ENCODE measurements at regions not wholly inside any gene's neighbourhood (a gene's known extent, or its start where the extent isn't known, plus 50 kb on each side); places are given as distances from the start of the nearest gene placed in this dataset.

GRCh38 chr3:23068016-23068728, 135.0 kb upstream of the UBE2E2 start:
- no peak for DNase-seq
- H4K8ac ChIP-seq (ENCODE audit: low read depth, low read length) = no peak overlapping the region
- no peaks in the 10 kb centered on the region for H3K27me3 ChIP-seq (ENCODE audit: insufficient read depth, low read length)
- H3K27ac ChIP-seq (ENCODE audit: low read depth, low read length) = no peak overlapping the region
- H3K4me3 ChIP-seq (ENCODE audit: low read depth, low read length) = no peak overlapping the region
- no peak overlapping the region for H2BK12ac ChIP-seq (ENCODE audit: low read length)
- H3K4me2 ChIP-seq (ENCODE audit: low read length) = no peak overlapping the region
- no CpG with 5 or more reads among the region's 4 CpGs for WGBS (ENCODE audit: extremely low coverage, insufficient coverage, insufficient read length)
- H3K79me2 ChIP-seq (ENCODE audit: control insufficient read depth, insufficient read depth, low read length, poor library complexity) = no peaks in the 10 kb centered on the region
- H3K14ac ChIP-seq (ENCODE audit: low read length) = no peak overlapping the region
- peaks cover 5% of the 10 kb centered on the region in 2 experiments for H3K4me1 ChIP-seq (ENCODE audit: control insufficient read depth in 1 of 2, insufficient read depth in 2 of 2, low read length in 2 of 2)
- no peak overlapping the region for H2AK5ac ChIP-seq (ENCODE audit: low read length)
- no peak overlapping the region for H3K23ac ChIP-seq (ENCODE audit: low read length)
- H3K36me3 ChIP-seq (ENCODE audit: control insufficient read depth in 1 of 2, insufficient read depth in 2 of 2, low read length in 2 of 2) = no peaks in the 10 kb centered on the region
- no peak overlapping the region for H3K18ac ChIP-seq (ENCODE audit: low read length)
- no peak overlapping the region for H3K4ac ChIP-seq (ENCODE audit: low read depth, low read length)
- H2BK5ac ChIP-seq (ENCODE audit: low read depth, low read length, poor library complexity) = no peak overlapping the region
- no peak overlapping the region for H4K91ac ChIP-seq (ENCODE audit: low read depth, low read length)
- no peak overlapping the region for H3K9ac ChIP-seq (ENCODE audit: low read length)
- no peak overlapping the region for H2BK120ac ChIP-seq (ENCODE audit: insufficient read depth, low read length, poor library complexity)
- H3K79me1 ChIP-seq (ENCODE audit: low read length) = no peaks in the 10 kb centered on the region
- no peak overlapping the region for H2AFZ ChIP-seq (ENCODE audit: insufficient read depth, low read length, poor library complexity)
- no peaks in the 10 kb centered on the region for H3K9me3 ChIP-seq (ENCODE audit: insufficient read depth, low read depth, low read length)
- H4K12ac ChIP-seq (ENCODE audit: low read depth, low read length) = no peak overlapping the region

GRCh38 chr3:23071296-23071695, 131.8 kb upstream of the UBE2E2 start:
- no peak overlapping the region for H3K18ac ChIP-seq (ENCODE audit: low read length)
- no peak overlapping the region for H4K12ac ChIP-seq (ENCODE audit: low read depth, low read length)
- no peak overlapping the region for H2BK5ac ChIP-seq (ENCODE audit: low read depth, low read length, poor library complexity)
- no peaks in the 10 kb centered on the region for H3K27me3 ChIP-seq (ENCODE audit: insufficient read depth, low read length)
- no peak overlapping the region for H3K9ac ChIP-seq (ENCODE audit: low read length)
- no peaks in the 10 kb centered on the region for H3K36me3 ChIP-seq (ENCODE audit: control insufficient read depth in 1 of 2, insufficient read depth in 2 of 2, low read length in 2 of 2)
- H3K14ac ChIP-seq (ENCODE audit: low read length) = no peak overlapping the region
- no peak overlapping the region for H3K4me2 ChIP-seq (ENCODE audit: low read length)
- no peaks in the 10 kb centered on the region for H3K79me2 ChIP-seq (ENCODE audit: control insufficient read depth, insufficient read depth, low read length, poor library complexity)
- no peak overlapping the region for H3K4ac ChIP-seq (ENCODE audit: low read depth, low read length)
- H3K4me3 ChIP-seq (ENCODE audit: low read depth, low read length) = no peak overlapping the region
- H2AK5ac ChIP-seq (ENCODE audit: low read length) = no peak overlapping the region
- peaks cover 5% of the 10 kb centered on the region in 2 experiments for H3K4me1 ChIP-seq (ENCODE audit: control insufficient read depth in 1 of 2, insufficient read depth in 2 of 2, low read length in 2 of 2)
- no peak overlapping the region for H2BK12ac ChIP-seq (ENCODE audit: low read length)
- H3K9me3 ChIP-seq (ENCODE audit: insufficient read depth, low read depth, low read length) = no peaks in the 10 kb centered on the region
- DNase-seq = no peak
- H4K8ac ChIP-seq (ENCODE audit: low read depth, low read length) = no peak overlapping the region
- no CpG with 5 or more reads among the region's 2 CpGs for WGBS (ENCODE audit: extremely low coverage, insufficient coverage, insufficient read length)
- H3K79me1 ChIP-seq (ENCODE audit: low read length) = no peaks in the 10 kb centered on the region
- no peak overlapping the region for H2AFZ ChIP-seq (ENCODE audit: insufficient read depth, low read length, poor library complexity)
- H3K23ac ChIP-seq (ENCODE audit: low read length) = no peak overlapping the region
- H4K91ac ChIP-seq (ENCODE audit: low read depth, low read length) = no peak overlapping the region
- no peak overlapping the region for H3K27ac ChIP-seq (ENCODE audit: low read depth, low read length)
- H2BK120ac ChIP-seq (ENCODE audit: insufficient read depth, low read length, poor library complexity) = no peak overlapping the region

- Histone ChIP-seq H4K12ac (ENCODE audit: low read depth, low read length) (no peak overlapping the region), H2AK5ac (ENCODE audit: low read length) (no peak overlapping the region), H3K18ac (ENCODE audit: low read length) (no peak overlapping the region), H3K4me2 (ENCODE audit: low read length) (no peak overlapping the region), H3K36me3 (ENCODE audit: control insufficient read depth in 1 of 2, insufficient read depth in 2 of 2, low read length in 2 of 2) (no peaks in the 10 kb centered on the region), H4K91ac (ENCODE audit: low read depth, low read length) (no peak overlapping the region), H3K4me3 (ENCODE audit: low read depth, low read length) (no peak overlapping the region), H3K4ac (ENCODE audit: low read depth, low read length) (no peak overlapping the region), H3K79me2 (ENCODE audit: control insufficient read depth, insufficient read depth, low read length, poor library complexity) (no peaks in the 10 kb centered on the region), H2BK120ac (ENCODE audit: insufficient read depth, low read length, poor library complexity) (no peak overlapping the region), H3K14ac (ENCODE audit: low read length) (no peak overlapping the region), H3K27me3 (ENCODE audit: insufficient read depth, low read length) (no peaks in the 10 kb centered on the region), H2AFZ (ENCODE audit: insufficient read depth, low read length, poor library complexity) (no peak overlapping the region), H3K23ac (ENCODE audit: low read length) (no peak overlapping the region), H3K4me1 (ENCODE audit: control insufficient read depth in 1 of 2, insufficient read depth in 2 of 2, low read length in 2 of 2) (peaks cover 5% of the 10 kb centered on the region in 2 experiments), H4K8ac (ENCODE audit: low read depth, low read length) (no peak overlapping the region), H3K79me1 (ENCODE audit: low read length) (no peaks in the 10 kb centered on the region), H3K9ac (ENCODE audit: low read length) (no peak overlapping the region), H2BK5ac (ENCODE audit: low read depth, low read length, poor library complexity) (no peak overlapping the region), H3K27ac (ENCODE audit: low read depth, low read length) (no peak overlapping the region), H3K9me3 (ENCODE audit: insufficient read depth, low read depth, low read length) (no peaks in the 10 kb centered on the region), H2BK12ac (ENCODE audit: low read length) (no peak overlapping the region)
- DNase-seq = peak in 1 of 2 donors; percentile 22
- no CpG with 5 or more reads among the region's 1 CpG for WGBS (ENCODE audit: extremely low coverage, insufficient coverage, insufficient read length)
Observed at GRCh38 chr3:23071758-23072157, 131.4 kb upstream of the UBE2E2 start.

GRCh38 chr3:23072693-23073092, 130.4 kb upstream of the UBE2E2 start:
- Histone ChIP-seq H3K9me3 (ENCODE audit: insufficient read depth, low read depth, low read length) (no peaks in the 10 kb centered on the region), H3K9ac (ENCODE audit: low read length) (no peak overlapping the region), H3K18ac (ENCODE audit: low read length) (no peak overlapping the region), H2BK5ac (ENCODE audit: low read depth, low read length, poor library complexity) (no peak overlapping the region), H3K4me2 (ENCODE audit: low read length) (no peak overlapping the region), H2AFZ (ENCODE audit: insufficient read depth, low read length, poor library complexity) (no peak overlapping the region), H3K36me3 (ENCODE audit: control insufficient read depth in 1 of 2, insufficient read depth in 2 of 2, low read length in 2 of 2) (no peaks in the 10 kb centered on the region), H3K4me3 (ENCODE audit: low read depth, low read length) (no peak overlapping the region), H3K23ac (ENCODE audit: low read length) (no peak overlapping the region), H3K27me3 (ENCODE audit: insufficient read depth, low read length) (no peaks in the 10 kb centered on the region), H2BK120ac (ENCODE audit: insufficient read depth, low read length, poor library complexity) (no peak overlapping the region), H3K4ac (ENCODE audit: low read depth, low read length) (no peak overlapping the region), H3K4me1 (ENCODE audit: control insufficient read depth in 1 of 2, insufficient read depth in 2 of 2, low read length in 2 of 2) (peaks cover 2 to 3% of the 10 kb centered on the region in 2 experiments), H3K14ac (ENCODE audit: low read length) (no peak overlapping the region), H3K79me2 (ENCODE audit: control insufficient read depth, insufficient read depth, low read length, poor library complexity) (no peaks in the 10 kb centered on the region), H2BK12ac (ENCODE audit: low read length) (no peak overlapping the region), H4K8ac (ENCODE audit: low read depth, low read length) (no peak overlapping the region), H3K27ac (ENCODE audit: low read depth, low read length) (no peak overlapping the region), H3K79me1 (ENCODE audit: low read length) (no peaks in the 10 kb centered on the region), H4K12ac (ENCODE audit: low read depth, low read length) (no peak overlapping the region), H4K91ac (ENCODE audit: low read depth, low read length) (no peak overlapping the region), H2AK5ac (ENCODE audit: low read length) (no peak overlapping the region)
- DNase-seq = no peak
- no CpG with 5 or more reads among the region's 1 CpG for WGBS (ENCODE audit: extremely low coverage, insufficient coverage, insufficient read length)
